ENCODE measurements at regions not wholly inside any gene's neighbourhood (a gene's known extent, or its start where the extent isn't known, plus 50 kb on each side); places are given as distances from the start of the nearest gene placed in this dataset.

DNA sequence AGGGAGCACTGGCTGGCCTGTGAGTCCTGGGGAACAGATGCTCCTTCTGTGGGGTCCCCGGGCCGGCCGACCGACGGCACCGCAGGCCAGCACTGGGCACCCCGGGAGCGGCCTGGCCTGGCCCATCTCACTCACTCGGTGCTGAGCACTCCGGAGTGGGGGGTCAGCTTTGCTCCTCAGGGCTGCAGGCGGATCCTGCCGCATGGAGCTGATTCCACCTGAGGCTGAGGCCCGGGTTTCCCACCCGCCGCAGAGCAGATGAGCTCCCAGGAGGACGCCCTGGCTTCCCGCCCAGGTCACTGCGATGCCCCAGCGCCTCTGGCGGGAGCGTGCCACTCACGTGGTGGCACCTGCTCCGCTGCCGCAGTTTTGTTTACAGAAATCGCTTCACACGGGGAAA is 418.6 kb downstream of the GALR1 start:
- DNase-seq = no peak

DNA sequence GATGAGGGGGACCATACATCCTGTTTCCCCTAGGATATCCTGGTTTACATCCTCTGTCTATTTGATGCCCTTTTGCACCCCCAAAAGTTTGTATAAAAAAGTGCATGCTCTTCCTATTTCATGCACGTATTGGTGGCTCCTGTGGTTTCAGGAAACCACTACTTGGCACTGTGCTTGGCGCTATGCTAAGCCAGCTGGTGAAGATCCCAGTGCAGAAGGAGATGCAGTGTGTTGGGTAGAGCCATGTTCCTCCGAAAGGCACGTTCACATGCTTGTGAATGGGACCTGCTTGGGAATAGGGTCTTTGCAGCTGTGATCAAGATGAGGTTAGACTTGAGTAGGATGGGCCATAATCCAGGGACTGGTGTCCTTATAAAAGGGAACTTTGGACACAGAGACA is 419.7 kb downstream of the GALR1 start:
- no peak for DNase-seq

GRCh38 chr18:77671456-77672167 is 422.0 kb downstream of the GALR1 start:
- no peak for DNase-seq

- DNase-seq = no peak
These were observed 427.3 kb downstream of the GALR1 start for GRCh38 chr18:77676910-77677309.

DNA sequence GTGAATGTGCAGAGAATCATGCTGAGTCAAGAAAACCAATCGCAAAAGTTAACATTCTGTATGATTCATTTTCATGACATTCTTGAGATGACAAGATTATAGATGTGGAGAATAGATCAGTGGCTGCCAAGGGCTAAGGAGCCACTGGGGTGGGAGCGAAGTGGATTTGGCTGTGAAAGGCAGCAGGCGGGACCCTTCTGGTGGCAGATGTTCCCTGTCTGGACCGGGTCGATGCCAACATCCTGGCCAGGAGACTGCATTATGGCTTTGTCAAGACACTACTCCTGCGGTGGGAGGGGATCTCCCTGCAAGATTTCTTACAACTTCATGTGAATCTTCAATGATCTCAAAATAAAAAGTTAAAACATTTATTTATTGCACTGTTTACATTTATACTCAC is 427.9 kb downstream of the GALR1 start:
- no peak for DNase-seq

- DNase-seq = no peak
These were observed 430.2 kb downstream of the GALR1 start for GRCh38 chr18:77679869-77680268.

- DNase-seq = no peak
These were observed 450.4 kb downstream of the GALR1 start for GRCh38 chr18:77700051-77700450.

DNA sequence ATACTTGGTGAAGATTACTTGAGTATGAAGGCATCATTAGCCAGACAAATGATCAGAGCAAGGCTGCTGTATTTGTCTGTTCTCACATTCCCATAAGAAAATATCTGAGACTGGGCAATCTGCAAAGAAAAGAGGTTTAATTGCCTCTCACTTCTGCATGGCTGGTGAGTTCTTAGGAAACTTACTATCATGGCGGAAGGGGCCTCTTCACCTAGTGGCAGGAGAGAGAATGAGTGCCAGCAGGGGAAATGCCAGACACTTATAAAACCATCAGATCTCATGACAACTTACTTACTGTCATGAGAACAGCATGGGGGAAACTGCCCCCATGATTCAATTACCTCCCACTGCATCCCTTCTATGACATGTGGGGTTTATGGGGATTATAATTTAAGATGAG is 452.3 kb downstream of the GALR1 start:
- DNase-seq = no peak

DNA sequence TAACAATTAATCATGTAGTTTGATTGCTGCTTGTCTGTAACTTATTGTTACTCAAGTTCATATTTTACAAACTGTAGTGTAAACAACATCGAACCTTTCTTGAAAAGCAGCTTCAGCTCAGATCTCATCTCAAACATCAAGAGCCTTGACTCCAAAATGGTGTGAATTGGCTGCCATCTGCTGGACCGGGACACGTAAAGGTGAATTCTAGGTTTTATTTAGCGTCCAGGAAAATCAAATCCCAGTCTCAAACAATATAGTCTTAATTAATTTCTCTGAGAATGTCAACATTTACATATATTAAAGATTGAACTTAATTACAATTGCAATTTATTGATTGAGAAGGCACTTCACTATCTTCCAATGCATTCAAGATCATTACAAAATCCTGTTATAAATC is 453.0 kb downstream of the GALR1 start:
- DNase-seq = peak; percentile 37

DNA sequence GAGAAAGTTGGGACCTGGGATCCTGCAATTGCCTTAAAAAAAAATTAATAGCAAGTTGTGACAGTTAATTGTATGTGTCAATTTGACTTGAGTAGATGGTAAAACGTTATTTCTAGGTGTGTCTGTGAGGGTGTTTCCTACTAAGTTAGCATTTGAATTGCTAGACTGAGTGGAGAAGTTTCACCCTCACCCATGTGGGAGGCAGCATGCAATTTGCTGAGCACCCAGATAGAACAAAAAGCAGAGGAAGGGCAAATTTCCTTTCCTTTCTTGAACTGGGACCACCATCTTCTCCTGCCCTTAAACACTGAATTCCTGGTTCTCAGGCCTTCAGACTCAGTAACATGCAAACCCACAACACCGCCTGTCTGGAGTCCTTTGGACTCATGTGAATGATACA is 455.7 kb downstream of the GALR1 start:
- DNase-seq = no peak

- no peak for DNase-seq
These were observed 459.3 kb downstream of the GALR1 start for GRCh38 chr18:77708826-77709506.

DNA sequence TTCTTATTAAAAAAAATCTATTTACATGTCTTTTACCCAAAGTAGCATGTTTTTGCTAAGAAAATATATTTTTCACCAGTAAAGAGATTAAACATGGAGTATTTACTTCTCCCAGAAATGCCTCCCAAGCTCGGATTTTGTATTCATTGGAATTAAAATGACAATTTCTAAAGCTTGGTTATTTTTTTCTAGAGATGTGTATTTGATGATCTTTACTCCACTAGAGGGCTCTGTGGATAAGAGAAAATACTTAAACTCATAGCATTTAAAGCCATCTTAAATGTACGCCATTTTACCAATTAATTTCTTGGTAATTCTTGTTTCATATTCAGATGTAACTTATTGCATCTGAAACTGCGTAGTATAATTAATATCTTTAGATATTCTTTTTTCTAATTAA is 461.4 kb downstream of the GALR1 start:
- DNase-seq = no peak

DNA sequence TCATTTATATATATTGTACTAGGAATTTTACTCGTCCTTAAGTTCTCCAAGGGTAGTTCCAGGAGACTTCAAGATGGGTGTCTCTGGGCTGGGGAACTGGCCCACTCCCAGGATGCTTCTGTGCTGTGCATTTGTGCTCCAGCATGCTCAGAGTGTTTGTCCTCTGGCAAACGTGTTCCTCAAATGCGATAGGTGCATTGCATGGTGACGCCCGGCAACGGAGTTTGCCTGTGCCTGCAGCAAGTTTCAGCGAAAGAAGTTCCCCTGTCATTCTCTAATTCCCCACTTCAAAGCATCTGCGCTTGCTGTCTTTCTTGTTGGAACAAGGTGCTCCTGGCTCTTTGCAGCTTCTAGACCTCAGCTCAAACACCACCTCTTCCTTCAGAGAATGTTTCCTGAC is 465.1 kb downstream of the GALR1 start:
- DNase-seq = no peak

- DNase-seq = no peak
These were observed 466.6 kb downstream of the GALR1 start for GRCh38 chr18:77716282-77716681.

GRCh38 chr18:77733292-77733903 is 483.8 kb downstream of the GALR1 start:
- DNase-seq = no peak

DNA sequence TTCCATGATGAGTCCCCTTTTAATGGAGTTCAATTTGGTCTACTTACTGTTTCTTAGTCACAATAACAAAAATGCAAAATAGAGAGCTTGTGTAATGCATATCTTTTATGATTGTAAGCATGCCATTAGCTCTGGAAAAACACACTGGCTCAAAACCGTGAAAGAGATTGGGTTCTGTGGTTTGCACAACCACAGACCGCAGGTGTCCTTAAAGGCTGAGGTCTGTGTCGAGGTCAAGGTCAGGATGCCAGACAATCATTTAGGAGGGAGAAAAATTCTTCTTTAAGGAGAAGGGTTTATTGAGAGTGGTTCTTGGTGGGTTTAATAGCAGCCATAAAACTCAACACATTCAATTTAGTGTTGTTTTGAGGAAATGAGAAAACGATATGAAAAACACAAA is 487.2 kb downstream of the GALR1 start:
- no peak for DNase-seq

GRCh38 chr18:77737405-77737804 is 487.8 kb downstream of the GALR1 start:
- DNase-seq = no peak

GRCh38 chr18:77749089-77749488 is 499.4 kb downstream of the GALR1 start:
- DNase-seq = no peak

DNA sequence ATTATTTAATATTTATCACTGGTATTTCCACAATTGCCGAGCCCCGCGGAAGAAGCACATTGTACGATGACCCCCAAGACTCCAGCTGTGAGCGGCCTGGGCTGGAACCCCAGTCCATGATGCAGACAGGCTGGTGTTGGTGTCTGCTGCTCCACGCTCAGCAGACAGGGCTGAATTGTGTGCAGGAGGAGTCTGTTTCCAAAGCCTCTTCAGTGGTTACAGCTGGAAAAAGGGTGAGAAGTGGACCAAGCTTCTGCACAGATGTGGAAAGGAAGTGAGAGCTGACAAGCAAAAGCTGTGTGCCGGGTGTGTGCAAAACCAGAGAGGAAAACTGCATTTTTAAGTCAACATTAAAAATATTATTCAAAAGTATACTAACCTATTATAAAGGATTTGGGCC is 500.4 kb downstream of the GALR1 start:
- no peak for DNase-seq

GRCh38 chr18:77754475-77755044 is 504.9 kb downstream of the GALR1 start:
- no peak for DNase-seq

DNA sequence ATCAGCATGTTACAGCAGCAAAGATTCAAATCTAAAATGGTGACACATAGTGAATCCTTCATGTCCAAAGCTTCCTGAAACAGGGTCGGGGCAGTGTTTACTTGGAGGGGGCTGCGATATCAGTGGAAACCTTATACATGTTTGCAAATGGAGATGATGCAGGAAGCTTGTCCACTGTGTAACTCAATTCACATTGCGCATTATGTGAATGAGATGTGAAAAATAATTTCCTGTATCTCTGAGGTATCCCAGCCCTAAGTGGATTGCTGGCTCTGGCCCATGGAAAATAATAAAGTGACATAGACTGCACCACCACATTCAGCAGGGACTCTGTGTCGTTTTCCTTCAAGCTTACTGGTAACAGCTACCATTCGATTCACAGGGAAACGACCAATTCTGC is 505.5 kb downstream of the GALR1 start:
- DNase-seq = no peak

DNA sequence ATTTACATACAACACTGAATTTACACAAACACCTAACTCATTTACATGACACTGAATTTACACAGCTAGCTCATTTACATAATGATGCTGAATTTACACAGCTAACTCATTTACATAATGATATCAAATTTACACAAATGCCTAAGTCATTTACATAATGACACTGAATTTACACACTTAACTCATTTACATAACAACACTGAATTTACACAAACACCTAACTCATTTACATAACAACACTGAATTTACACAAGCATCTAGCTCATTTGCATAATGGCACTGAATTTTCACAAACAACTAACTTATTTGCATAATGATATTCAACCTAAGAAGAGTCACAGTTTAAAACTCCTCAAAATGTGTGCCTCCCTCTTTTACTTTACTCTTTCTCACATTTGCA is 511.7 kb downstream of the GALR1 start:
- DNase-seq = no peak

DNA sequence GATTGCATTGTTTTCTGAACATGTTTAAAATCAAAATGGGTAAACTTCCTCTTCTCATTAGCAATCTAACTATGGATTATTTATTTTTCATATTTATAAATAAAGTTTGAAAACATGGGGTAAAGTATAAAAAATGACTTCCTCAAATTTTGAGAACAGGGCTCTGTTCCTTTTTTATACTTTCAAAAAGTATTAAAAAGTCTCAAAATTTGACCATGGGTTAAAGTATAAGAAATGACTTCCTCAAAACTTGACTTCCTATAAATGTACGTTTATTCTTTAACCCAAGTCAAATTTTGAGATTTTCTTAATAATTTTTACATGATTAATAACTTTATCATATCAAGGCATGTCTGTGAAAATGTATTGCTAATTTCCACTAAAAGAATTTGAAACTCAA is 512.4 kb downstream of the GALR1 start:
- DNase-seq = no peak

- DNase-seq = no peak
These were observed 513.0 kb downstream of the GALR1 start for GRCh38 chr18:77762642-77763041.

Measured in NCI-H510A (cell line).